Skin of body (tissue), 1 donor: ENCODE measurements at regions not wholly inside any gene's neighbourhood (a gene's known extent, or its start where the extent isn't known, plus 50 kb on each side); places are given as distances from the start of the nearest gene placed in this dataset.
A peak's percentile ranks its signal among the peaks of the same experiment; 100 is the strongest.
"Not testable (repeated sequence)": the region's sequence is repeated elsewhere in the genome, so short reads cannot be mapped to it uniquely, and the experiment has no call there.

Experiments
- DNase-seq: peaks from one replicate; lab custom pipeline; 2025; lab: John Stamatoyannopoulos, UW

DNA sequence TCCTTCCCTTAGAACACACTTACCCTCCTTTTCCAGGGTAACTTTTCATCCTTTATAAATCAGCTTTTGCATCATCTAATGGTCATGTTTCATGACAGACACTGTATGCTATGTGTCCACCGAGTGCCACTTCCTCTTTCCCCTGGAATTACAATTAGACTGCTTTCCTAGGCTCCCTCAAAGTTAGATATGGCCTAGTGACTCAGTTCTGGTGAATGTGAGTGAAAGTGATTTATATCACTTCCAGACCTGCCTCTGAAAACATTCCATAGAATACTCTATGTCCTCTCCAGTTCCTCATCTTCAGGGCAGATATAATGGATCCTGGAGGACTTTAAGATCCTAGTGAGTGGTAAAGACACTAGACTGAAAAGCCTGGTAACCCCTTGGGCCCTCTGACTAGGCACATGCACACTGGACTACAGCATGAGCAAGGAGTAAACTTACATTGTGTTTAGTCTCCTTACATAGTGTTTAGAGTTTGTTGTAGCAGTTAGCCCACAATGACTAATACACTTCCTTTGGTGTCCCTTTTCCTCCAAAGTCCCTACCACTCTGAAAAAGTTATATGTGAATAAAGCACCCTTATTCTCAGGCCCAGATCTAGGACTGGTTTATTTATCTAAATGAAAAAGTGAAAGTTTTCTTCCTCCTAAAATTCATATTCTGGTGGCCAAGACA, 59.3 kb downstream of the GPR88 start:
- DNase-seq = no peak

DNA sequence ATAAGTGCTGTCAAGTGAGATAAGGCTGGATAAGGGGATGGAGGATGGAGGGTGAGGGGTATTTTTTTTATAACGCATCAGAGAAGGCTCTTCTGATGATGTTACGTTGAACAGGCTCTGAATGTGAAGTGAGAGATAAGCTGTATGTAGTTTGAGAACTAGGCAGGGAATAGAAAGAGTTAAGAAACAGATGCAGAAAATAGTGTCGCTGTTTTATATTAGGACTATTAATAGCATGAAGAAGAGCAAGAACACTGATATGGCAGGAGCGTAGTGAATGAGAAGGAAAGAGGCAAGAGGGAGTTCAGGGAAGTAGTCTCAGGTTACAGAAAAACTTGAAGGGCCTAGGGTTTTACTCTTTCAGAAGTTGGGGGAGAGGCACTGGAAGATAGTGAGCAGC, 59.8 kb downstream of the GPR88 start:
- DNase-seq = no peak

DNA sequence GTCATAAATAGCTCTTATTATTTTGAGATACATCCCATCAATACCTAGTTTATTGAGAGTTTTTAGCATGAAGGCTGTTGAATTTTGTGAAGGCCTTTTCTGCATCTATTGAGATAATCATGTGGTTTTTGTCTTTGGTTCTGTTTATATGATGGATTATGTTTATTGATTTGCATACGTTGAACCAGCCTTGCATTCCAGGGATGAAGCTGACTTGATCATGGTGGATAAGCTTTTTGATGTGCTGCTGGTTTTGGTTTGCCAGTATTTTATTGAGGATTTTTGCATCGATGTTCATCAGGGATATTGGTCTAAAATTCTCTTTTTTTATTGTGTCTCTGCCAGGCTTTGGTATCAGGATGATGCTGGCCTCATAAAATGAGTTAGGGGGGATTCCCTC, 62.4 kb downstream of the GPR88 start:
- DNase-seq = not testable (repeated sequence)

- DNase-seq = not testable (repeated sequence)
These were observed 64.1 kb downstream of the GPR88 start for GRCh38 chr1:100602028-100602427.

DNA sequence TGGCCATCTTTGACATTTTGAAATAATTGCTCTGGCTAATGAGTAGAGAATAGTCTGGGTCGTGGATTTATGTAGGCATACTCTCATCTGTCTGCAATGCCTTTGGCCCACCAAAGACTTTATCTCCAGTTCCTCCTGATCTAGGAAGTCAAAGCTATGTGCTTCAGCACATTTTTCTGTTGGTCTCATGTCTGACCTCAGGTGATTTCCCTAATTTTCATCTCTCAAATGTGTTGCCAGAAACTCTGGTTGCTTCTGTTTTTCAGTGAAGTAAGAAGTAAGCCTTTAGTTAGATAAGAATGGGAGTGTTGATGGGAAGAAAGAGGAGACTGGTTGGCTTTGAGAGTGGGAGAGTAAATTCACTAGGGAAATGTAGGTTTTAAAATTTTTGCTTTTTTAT, 66.4 kb downstream of the GPR88 start:
- DNase-seq = no peak

DNA sequence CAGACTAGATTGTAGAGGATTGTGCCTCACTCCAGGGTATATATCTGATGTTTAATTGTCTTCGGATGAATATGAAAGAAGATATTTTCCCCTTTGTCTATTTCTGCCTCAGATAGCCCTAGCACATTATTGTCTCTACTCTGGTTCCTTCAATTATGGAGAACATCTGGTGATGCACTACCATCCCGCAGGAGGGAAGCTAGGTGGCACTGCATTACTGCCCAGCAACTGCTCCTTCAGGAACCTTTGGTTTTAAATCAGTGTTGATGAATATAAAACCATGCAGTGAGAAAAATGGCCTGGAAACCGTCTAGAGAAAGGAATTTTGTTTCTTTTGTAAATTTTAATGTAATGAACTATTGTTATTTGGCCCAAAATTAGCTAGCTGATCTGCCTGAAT, 68.5 kb downstream of the GPR88 start:
- DNase-seq = peak; percentile 43

GRCh38 chr1:100607628-100608240, 69.8 kb downstream of the GPR88 start:
- DNase-seq = no peak

GRCh38 chr1:100609849-100610248, 71.9 kb downstream of the GPR88 start:
- no peak for DNase-seq

DNA sequence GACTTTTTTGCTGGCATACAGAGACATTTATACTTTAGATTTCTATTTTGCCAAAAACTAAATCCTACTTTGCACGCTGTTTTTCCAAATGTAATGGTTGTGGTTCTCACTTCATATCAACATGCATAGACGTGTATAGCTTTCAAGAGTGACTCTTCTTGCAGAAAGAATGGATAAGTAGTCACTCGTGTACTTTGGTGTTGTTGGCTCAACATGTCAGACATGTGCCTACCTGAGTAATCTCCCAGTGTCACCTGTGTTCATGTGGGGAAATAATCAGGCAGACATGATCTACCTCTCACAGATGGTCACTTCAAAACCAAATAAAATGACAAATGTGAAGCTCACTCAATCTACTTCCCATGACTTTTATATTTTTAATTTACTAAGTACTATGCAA, 73.1 kb downstream of the GPR88 start:
- no peak for DNase-seq

DNA sequence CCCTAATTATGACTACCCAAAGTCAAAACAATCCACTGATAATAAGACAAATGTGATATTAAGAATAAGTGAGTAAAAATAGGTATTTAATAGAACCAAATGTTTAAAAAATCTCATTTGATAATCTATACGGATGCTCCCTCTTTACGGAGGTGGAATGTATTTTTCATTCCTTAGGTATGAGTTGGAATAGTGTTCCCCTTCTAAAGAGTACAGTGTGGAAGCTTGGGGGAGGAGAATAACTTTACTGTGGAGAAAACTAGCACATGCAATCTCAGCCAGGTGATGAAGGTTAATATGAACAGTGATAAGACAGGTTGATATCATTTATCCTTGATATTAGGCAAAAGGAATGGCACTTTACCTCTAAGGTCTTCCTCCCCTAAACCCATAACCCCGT, 74.6 kb downstream of the GPR88 start:
- DNase-seq = no peak

- DNase-seq = no peak
These were observed 76.0 kb downstream of the GPR88 start for GRCh38 chr1:100613817-100614559.

- DNase-seq = no peak
These were observed 76.6 kb downstream of the GPR88 start for GRCh38 chr1:100614570-100614969.

DNA sequence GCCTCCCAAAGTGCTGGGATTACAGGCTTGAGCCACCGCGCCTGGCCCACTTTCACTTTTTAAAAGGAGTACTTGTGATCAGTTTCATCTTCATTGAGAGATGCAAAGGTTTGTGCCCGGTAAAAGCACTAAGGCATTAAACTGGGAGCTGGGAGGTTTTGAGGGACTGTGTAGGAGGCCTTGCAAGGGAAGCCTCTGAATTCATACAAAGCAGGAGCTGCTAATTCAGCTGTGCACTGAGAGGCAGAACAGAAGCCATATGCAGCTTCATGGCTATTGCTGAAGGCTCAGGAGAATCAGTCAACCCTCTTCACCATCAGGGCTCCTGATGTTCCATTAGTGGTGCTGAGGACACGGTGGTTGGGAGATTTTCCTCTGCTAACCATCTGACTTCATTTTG, 77.7 kb downstream of the GPR88 start:
- DNase-seq = no peak

- no peak for DNase-seq
These were observed 78.2 kb downstream of the GPR88 start for GRCh38 chr1:100616121-100616621.

GRCh38 chr1:100622037-100622436, 84.1 kb downstream of the GPR88 start:
- peak; percentile 24 for DNase-seq

GRCh38 chr1:100622506-100622905, 84.6 kb downstream of the GPR88 start:
- no peak for DNase-seq

GRCh38 chr1:100622966-100623762, 85.2 kb downstream of the GPR88 start:
- DNase-seq = no peak

- DNase-seq = no peak
These were observed 87.1 kb downstream of the GPR88 start for GRCh38 chr1:100624886-100625610.

DNA sequence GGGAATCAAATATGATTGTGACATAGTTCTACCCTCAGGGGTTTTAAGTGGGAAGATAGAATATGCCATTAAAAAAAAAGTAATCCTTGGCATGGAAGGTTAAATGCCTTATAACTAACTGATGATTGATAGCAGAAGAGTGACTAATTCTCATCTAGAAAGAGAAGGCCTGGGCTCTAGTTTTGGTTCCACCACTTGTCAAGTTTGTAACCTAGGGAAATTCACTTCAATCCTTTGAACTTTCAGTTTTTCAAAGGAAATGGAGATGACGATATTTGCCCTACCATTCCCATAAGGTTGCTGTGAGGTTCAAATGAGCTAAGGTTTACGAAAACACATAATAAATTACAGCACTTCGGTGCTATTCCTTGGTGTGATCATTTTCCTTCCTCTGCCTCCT, 88.5 kb downstream of the GPR88 start:
- DNase-seq = no peak

DNA sequence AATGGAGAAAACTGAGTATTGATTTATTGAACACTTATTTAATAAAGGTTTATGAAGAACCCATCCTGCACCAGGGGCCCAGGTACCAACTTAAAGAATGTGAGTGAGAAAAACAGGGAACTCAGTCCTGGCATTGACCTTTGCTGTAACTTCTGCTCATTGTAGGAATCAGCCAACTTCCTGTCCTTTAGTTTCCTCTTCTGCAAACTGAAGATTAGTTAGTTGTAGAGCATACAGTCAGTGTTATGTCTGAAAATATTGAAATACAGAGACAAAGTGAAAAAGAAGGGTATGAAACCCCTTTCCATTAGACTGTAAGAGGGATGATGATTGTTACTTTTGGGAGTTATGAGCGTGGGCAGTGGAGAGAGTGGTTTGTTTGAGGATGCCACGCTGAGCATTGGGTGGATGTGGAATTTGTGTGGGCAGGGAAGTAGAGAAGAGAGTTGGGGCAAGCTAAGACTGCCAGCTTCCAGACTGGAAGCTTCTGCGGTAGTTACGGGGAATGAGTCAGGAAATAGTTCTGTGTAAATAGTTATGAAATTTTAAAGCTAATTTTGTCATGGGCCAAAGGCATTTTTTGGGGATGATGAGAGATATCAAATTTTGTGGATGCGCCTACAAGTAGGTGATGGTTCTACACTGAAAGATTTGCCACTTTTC, 89.2 kb downstream of the GPR88 start:
- DNase-seq = no peak

DNA sequence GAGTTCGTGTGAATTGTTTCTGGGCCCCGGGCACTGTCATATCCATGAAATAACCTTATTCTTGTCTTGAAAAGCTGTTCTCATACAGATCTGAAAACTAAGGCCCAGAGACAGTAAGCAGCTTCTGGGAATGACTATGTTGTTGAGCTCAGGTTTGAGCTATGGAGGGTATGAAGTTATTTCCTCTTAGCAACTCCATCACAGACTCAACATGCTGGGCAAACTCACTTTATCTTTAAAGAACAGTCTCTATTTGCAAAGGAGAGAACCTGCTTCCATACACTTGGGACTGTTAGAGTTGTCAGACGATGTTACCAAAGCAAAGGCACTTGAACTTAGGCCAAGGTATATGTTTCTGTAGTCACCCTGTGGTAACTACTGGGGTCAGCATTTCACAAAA, 90.0 kb downstream of the GPR88 start:
- DNase-seq = no peak
